Stromal cell of bone marrow (primary cell): ENCODE measurements at regions not wholly inside any gene's neighbourhood (a gene's known extent, or its start where the extent isn't known, plus 50 kb on each side); places are given as distances from the start of the nearest gene placed in this dataset.
"Not testable (repeated sequence)": the region's sequence is repeated elsewhere in the genome, so short reads cannot be mapped to it uniquely, and the experiment has no call there.

Source experiments
- DNase-seq: peaks from one replicate; pipeline ENCODE4 v3.0.0-alpha.2; 2012; ENCODE audit warnings: low read depth

GRCh38 chr5:82644766-82645165 lies 366.6 kb upstream of the RPS23 start:
- no peak for DNase-seq

DNA sequence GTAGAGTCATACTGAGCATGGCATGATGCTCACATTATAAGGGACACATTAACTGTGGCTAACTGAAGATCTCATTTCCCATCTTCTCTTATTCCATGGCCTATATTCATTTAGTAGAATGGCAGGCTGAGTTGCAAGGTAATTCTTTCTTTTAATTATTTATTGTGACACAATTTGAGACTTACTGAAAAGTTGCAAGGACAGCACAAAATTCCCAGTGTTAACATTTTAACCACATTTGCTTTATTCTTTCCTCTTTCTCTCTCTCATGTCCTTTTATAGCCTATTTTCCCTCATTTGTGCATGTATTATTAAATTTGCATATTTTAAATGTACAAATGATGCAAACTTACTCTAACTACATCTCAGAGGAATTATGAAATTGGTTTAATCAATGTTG lies 366.1 kb upstream of the RPS23 start:
- no peak for DNase-seq

- no peak for DNase-seq
Observed at GRCh38 chr5:82642313-82642712, 364.2 kb upstream of the RPS23 start.

- peak; percentile 85 for DNase-seq
Observed at GRCh38 chr5:82641331-82642003, 363.3 kb upstream of the RPS23 start.

DNA sequence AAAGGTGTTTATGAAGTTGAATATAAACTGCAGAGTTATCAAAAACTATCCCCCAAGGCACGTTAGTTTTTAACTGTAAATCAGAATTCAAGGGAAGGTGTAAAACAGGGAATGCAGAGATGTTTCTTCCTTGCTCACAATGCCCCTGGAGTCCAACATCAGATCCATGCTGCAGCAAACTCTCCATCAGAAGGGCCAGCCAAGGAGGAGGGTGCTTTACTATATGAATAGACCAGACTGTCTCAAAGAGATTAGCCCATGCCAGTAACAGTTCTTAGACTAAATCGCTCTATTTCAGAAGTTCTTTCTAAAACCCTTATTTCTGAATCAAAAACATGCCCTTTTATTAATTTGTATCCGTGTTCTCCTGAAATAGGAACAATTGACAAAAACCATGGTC lies 362.8 kb upstream of the RPS23 start:
- no peak for DNase-seq

DNA sequence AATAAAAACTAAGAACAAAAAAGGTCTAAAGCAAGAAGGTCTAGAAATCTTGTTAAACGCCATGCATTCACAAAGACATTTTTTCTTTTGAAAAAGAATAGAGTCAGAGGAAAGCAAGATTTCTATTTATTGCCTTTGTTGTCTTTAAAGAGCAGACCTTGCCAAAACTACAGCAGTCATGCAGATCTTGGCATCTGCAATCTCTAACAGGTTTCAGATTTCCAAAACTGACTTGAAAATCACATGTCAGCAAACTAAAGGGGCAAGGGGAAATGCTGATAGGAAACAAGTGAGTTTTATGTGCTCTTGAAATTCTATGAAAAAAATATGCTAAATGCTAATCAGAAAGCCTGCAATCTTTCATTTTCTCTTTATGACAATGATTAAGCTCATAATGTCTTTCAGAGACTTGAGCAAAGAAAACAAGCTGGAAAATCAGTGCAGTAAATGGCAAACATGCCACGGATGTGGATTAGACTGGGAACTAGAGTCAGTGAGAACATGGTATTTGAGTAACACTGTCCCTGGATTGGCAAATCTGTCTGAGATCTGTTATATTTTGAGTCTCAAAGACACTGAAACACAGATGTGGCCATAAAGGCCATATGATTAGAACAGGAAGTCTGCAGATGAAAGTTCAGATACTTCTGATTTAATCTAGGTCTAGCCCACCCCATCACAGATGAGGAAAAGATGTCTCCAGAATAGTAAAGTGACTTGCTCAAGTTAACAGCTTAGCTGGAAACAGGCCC lies 361.4 kb upstream of the RPS23 start:
- no peak for DNase-seq

- no peak for DNase-seq
Observed at GRCh38 chr5:82636591-82636990, 358.4 kb upstream of the RPS23 start.

DNA sequence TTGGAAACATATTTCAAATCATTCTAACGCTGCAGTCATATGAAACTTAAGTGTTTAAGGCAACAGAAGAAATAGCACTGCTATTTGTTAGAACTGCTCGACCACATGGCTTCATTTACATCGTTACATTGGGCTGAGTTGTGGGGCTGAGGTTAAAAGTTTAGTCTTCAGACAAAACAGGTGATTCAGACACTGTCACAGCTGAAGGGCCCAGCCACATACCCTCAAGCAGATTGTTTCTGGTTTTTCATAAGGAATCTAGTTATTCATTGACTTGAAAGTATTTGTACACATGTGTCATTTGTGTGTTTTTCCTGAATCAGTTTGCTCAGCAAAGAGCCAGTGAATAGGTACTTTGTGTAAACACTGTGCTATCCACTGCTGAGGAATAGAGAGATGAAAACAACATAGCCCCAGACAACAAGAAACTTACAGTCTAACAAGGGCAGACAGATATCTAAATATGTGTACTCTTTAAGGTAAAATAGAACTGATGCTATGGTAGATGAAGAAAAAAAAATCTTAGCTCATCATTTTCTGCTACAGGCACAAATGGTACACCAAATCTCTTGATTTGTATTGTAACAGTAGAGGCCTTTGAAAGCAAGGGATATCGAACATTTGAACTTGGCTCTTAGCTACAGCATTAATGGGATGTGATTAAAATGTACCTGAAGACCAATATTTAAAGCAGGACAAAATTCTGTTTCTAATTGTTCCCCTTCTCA lies 357.6 kb upstream of the RPS23 start:
- peak; percentile 34 for DNase-seq

DNA sequence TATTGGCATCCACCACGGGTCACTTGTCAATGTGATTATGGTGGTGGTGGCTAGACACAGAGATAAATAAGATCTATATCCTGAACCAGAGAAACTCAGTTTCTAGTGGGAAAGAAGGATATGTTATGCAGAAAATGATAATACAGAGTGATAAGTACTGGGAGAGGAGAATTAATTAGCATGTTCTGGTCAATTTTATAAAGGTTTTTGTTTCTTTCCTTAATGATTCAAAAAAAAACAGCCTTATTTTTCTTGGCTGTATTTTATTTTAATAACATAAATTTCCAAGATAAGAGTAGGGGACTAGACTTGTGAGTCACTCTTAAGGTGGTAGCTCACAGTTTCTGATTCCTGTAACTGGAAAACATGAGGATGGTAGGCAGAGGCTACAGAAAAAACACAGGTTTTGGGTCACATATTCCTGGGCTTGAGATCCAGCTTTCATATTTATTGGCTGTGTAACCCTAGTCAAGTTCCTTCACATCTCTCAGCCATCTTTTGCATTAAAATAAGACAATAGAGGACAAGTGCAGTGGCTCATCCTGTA lies 350.3 kb upstream of the RPS23 start:
- no peak for DNase-seq

DNA sequence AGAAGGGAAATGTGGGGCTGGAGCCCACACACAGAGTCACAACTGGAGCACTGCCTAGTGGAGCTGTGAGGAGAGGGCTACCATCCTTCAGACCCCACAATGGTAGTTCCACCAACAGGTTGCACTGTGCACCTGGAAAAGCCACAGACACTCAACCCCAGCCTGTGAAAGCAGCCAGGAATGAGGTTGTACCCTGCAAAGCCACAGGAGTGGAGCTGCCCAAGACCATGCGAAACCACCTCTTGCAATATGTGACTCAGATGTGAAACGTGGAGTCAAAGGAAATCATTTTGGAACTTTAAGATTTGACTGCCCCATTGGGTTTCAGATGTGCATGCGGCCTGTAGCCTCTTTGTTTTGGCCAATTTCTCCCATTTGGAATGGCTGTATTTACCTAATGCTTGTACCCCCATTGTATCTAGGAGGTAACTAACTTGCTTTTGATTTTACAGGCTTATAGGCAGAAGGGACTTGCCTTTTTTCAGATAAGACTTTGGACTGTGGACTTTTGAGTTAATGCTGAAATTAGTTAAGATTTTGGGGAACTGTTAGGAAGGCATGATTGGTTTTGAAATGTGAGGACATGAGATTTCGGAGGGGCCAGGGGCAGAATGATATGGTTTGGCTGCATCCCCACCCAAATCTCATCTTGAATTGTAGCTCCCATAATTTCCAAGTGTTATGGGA lies 348.9 kb upstream of the RPS23 start:
- not testable (repeated sequence) for DNase-seq

- DNase-seq, result not testable (repeated sequence)
Observed at GRCh38 chr5:82626012-82626411, 347.9 kb upstream of the RPS23 start.

- no peak for DNase-seq
Observed at GRCh38 chr5:82624062-82624461, 345.9 kb upstream of the RPS23 start.

DNA sequence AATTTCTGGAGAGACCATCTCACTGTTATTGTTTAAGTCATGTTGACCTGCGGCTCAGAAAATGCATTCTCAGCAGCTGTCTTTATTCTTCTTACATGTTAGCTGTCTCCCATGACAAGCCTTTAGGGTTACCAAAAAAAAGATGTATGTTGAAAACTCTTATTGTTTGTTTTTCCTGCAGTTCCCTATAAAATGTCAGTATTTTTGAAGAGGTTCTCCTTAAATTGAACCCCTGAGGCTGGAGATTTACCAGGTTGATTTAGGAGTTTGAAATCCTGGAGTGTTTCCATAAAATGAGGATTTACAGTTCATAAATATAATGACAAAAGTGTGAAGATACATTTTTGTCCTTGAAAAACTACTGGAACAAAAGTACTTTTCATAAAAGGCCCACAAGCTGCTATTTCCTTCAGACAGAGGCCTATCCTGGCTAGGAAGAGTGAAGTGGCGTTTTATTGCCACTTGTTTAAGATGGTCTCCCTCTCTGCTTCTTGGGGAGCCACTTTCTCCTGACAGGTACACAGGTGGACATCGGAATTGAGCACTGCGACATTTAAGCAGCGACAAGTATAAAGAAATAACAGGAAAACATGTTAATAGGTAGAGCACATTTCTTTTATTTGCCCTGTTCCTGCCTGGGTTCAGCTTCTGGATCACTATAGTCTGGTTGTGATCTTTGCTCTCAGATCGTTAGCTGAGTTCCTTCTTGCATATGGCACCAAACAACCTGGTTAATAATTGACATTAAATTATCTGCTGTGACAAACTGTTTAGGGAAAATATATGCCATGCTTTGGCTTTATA lies 344.8 kb upstream of the RPS23 start:
- no peak for DNase-seq

- no peak for DNase-seq
Observed at GRCh38 chr5:82622205-82622604, 344.1 kb upstream of the RPS23 start.

DNA sequence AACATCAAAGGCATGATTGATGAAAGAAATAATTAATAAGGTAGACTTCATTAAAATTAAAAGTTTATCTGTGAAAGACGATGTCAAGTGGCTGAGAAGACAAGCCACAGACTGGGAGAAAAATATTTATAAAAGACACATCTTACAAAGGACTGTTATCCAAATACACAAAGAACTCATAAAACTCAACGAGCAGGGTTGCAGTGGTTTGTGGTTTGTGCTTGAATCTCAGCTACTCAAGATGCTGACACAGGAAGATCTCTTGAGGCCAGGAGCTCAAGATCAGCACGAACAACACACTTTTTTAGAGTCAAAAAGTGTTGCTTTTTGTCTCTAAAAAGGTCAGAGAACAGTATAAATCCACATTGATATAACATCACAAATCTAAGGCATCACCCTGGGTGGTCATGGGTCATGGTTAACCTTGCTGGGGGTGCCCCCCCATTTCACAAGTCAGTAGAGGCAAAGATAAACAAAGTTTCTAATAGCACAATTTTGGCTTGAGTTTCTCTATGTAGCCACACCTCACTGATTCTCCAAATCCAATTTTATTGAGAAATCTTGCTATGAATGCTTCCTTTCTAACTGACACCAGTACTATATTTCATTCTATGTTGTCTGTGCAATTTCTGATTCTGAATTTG lies 342.9 kb upstream of the RPS23 start:
- no peak for DNase-seq

- DNase-seq, result no peak
Observed at GRCh38 chr5:82619097-82619496, 340.9 kb upstream of the RPS23 start.

DNA sequence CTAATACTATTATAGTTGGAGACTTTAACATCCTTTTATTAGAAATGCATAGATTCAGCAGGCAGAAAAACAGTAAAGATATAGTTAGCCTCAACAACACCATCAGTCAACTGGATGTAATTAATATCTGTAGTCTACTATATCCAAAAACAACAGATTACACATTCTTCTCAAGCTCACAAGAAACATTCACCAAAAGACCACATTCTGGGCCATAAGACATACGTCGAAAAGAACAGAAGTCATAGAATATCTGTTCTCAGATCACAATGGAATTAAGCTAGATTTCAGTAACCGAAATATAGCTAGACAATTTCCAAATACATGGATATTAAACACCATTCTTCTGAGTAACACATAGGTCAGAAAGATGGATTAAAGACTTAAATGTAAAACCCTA lies 336.6 kb upstream of the RPS23 start:
- no peak for DNase-seq

DNA sequence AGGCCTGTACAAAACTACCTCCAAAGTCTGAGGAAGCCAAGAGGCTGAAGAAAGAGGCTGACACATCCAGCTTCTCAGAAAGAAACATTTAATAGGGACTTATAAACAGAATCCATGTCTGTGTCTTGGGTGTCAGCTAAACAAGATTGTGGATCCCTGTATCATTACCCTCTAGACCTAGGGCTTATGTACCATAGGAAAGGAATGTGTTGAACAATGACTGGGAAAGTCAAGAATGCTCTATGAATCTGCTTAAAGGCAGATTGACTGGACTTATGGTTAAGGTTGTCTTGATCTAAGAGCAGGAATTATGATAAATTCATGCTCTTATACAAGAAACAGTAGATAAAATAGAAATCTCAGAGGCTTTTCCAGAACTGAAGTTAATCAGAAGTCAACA lies 335.7 kb upstream of the RPS23 start:
- DNase-seq, result no peak

DNA sequence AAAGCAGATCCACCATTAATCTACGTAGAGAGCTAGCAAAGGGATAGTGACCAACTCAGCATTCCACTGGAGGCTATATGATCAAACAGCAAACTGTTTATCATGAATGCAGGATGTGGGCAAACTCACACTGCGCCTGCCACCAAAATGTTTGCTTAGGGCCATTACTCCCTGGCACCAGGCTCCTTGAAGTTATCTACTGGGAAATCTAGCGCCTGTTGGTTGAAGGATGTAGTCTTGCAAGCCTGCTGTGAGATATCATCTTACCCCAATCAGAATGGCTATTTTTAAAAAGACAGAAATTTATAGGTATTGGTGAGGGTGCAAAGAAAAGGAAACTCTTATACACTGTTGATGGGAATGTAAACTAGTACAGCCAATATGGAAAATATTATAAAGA lies 332.5 kb upstream of the RPS23 start:
- no peak for DNase-seq

- no peak for DNase-seq
Observed at GRCh38 chr5:82605441-82605973, 327.4 kb upstream of the RPS23 start.
